HG03139 (cell line): ENCODE measurements at regions not wholly inside any gene's neighbourhood (a gene's known extent, or its start where the extent isn't known, plus 50 kb on each side); places are given as distances from the start of the nearest gene placed in this dataset.
"Not testable (repeated sequence)": the region's sequence is repeated elsewhere in the genome, so short reads cannot be mapped to it uniquely, and the experiment has no call there.

Source experiments
- ATAC-seq: cut with Tn5 transposase; IDR thresholded peaks from one replicate; pipeline ENCODE4 v1.9.1; 2021; ENCODE audit not compliant: unreplicated experiment

- no peak for ATAC-seq
These were observed 93.2 kb upstream of the TNFSF4 start for GRCh38 chr1:173300061-173301044.

- no peak for ATAC-seq
These were observed 94.4 kb upstream of the TNFSF4 start for GRCh38 chr1:173301507-173301906.

- no peak for ATAC-seq
These were observed 95.2 kb upstream of the TNFSF4 start for GRCh38 chr1:173302366-173302765.

- no peak for ATAC-seq
These were observed 96.0 kb upstream of the TNFSF4 start for GRCh38 chr1:173302890-173303829.

GRCh38 chr1:173303984-173304383 is 96.9 kb upstream of the TNFSF4 start:
- no peak for ATAC-seq

- ATAC-seq = no peak
These were observed 97.5 kb upstream of the TNFSF4 start for GRCh38 chr1:173304529-173305227.

- no peak for ATAC-seq
These were observed 100.7 kb upstream of the TNFSF4 start for GRCh38 chr1:173307845-173308244.

GRCh38 chr1:173314656-173315055 is 107.5 kb upstream of the TNFSF4 start:
- no peak for ATAC-seq

- no peak for ATAC-seq
These were observed 108.2 kb upstream of the TNFSF4 start for GRCh38 chr1:173315296-173315695.

- no peak for ATAC-seq
These were observed 111.7 kb upstream of the TNFSF4 start for GRCh38 chr1:173318788-173319187.

- ATAC-seq = not testable (repeated sequence)
These were observed 117.2 kb upstream of the TNFSF4 start for GRCh38 chr1:173324352-173324751.

GRCh38 chr1:173327987-173328386 is 120.9 kb upstream of the TNFSF4 start:
- ATAC-seq = not testable (repeated sequence)

- ATAC-seq = no peak
These were observed 121.8 kb upstream of the TNFSF4 start for GRCh38 chr1:173328961-173329360.

GRCh38 chr1:173329726-173330125 is 122.6 kb upstream of the TNFSF4 start:
- ATAC-seq = no peak

GRCh38 chr1:173330149-173330951 is 123.2 kb upstream of the TNFSF4 start:
- ATAC-seq = no peak

- not testable (repeated sequence) for ATAC-seq
These were observed 123.9 kb upstream of the TNFSF4 start for GRCh38 chr1:173330952-173331548.

- ATAC-seq = no peak
These were observed 124.9 kb upstream of the TNFSF4 start for GRCh38 chr1:173332026-173332425.

GRCh38 chr1:173333581-173333980 is 126.5 kb upstream of the TNFSF4 start:
- ATAC-seq = peak; percentile 71

- no peak for ATAC-seq
These were observed 130.0 kb upstream of the TNFSF4 start for GRCh38 chr1:173337126-173337525.

- ATAC-seq = no peak
These were observed 134.2 kb upstream of the TNFSF4 start for GRCh38 chr1:173341307-173341706.
